NCI-H510A (cell line): ENCODE measurements at regions not wholly inside any gene's neighbourhood (a gene's known extent, or its start where the extent isn't known, plus 50 kb on each side); places are given as distances from the start of the nearest gene placed in this dataset.
"Not testable (repeated sequence)": the region's sequence is repeated elsewhere in the genome, so short reads cannot be mapped to it uniquely, and the experiment has no call there.

Experiments used
- DNase-seq: peaks from one replicate; lab custom pipeline; 2025; lab: John Stamatoyannopoulos, UW

DNA sequence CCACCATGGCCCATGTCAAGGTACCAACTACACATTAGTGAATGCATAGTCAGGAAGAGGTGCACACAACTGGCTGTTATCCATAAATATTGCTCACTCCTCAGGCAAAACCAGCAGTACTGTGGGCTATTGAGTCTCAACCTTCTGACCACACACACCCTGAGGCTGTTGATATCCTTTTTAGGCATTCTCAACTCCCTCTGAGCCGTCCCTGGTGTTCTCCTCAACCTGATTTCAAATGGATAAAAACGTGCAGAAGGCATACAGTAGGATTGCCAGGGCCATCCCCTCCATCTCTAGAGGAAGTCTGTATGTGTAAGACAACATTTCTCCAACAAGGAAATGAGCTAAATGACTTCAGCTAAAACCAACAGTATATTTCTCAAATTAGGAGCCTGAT, 98.7 kb upstream of the KLHL13 start:
- no peak for DNase-seq

- no peak for DNase-seq
These were observed 99.5 kb upstream of the KLHL13 start for GRCh38 chrX:118216087-118216486.

- peak; percentile 53 for DNase-seq
These were observed 99.9 kb upstream of the KLHL13 start for GRCh38 chrX:118216509-118216908.

DNA sequence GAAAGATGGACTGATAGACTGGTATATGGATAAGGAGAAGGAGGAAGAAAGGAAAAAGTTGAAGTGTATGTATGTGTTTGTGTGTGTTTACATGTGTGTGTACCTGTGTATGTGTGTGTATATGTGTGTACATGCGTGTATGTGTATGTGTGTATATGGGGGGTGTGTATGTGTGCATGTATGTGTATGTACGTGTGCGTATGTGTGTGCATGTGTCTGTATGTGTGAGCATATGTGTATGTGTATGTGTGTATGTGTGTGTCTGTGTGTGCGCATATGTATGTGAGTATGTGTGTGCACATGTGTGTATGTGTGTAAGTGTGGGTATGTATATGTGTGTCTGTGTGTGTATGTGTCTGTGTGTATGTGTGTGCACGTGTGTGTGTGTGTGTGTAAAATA, 101.5 kb upstream of the KLHL13 start:
- no peak for DNase-seq

GRCh38 chrX:118218940-118219339, 102.3 kb upstream of the KLHL13 start:
- DNase-seq: no peak

GRCh38 chrX:118219866-118220265, 103.3 kb upstream of the KLHL13 start:
- DNase-seq: no peak

GRCh38 chrX:118220509-118220908, 103.9 kb upstream of the KLHL13 start:
- DNase-seq: no peak

DNA sequence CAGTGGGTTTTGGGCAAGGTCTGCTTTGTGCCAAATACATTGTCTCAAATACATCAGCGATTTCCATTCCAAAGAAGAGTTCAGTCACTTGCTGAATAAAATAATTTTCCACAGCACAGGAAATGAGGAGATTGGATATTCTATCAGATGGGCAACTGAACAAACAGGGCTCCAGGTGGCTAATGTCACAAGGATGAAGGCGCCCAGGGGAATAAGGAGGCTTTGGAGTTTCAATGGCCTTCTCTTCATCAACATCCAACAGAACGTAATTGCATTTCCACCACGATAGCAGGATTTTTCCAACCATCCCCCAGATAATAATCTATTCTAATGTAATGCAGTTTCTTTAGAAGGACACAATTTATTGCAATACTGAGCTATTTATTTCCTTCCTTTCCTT, 104.7 kb upstream of the KLHL13 start:
- no peak for DNase-seq

DNA sequence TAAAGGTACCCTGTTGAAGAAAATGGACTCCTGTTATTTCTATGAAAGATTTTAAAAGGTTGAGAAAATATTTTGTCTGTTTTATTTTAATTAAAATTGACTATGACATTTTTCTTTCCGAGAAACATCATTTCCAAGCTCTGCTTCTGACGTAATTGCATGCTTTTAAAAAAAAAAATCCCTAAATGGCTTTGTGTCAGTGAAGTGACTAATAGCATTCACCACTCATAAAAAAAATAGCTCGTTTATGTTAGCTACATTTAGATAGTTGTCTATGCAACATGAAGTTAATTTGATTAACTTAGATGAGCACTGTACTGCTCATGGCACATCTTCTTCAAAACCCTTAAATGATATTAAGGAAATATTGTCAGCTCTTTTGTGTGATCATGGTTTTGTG, 105.1 kb upstream of the KLHL13 start:
- no peak for DNase-seq

DNA sequence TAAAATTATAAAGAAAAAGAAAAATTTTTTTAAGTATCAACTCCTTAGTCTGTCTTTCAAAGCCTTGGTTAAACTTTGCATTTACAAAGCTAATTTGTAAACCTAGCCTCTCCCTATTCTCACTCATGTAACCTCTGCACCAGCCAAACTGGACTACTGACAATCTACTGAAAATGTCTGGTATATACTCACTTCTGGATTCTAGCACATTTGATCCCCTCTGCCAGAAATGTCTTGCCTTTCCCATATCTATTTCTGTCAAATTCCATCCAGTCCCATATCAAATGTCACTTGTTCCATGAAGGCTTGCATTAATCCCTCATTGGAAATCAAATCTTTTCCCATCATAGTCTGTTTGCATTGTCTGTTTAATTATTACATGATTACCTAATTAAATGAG, 105.8 kb upstream of the KLHL13 start:
- no peak for DNase-seq

DNA sequence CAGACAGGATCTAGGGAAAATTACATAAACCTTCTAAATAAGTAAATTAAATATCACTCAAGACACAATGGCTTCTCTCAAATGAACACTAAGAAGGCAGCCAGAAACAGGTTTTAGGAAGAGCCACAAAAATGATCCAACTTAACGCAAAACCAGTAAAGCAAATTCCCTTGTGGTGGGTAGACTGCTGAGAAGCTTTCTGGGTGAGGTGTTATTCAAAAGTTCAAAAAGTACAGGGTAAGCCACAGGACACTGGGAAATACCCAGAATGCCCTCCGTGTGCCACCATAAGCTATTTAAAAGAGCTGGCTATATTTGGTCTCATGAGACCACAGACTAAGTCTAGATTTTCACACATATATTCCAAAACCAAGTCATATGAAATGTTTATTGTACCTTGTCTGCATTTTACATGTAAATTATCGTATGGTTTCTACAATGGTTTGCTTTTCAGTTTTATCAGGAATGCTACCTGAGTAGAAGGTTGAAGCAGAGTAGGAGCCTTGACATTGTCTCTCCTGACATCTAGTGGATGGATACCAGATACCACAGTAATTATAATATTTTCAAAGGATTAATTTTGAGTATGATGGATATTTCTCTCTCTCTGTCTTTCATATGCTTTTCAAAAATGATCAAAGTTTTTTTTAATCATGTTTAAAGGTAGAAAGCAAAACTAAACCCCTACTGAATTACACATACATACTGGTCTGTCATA, 109.3 kb upstream of the KLHL13 start:
- DNase-seq: no peak

- no peak for DNase-seq
These were observed 111.4 kb upstream of the KLHL13 start for GRCh38 chrX:118228041-118228440.

GRCh38 chrX:118228456-118228855, 111.8 kb upstream of the KLHL13 start:
- no peak for DNase-seq

- DNase-seq: no peak
These were observed 114.4 kb upstream of the WDR44 start for GRCh38 chrX:118231464-118231863.

- no peak for DNase-seq
These were observed 106.6 kb upstream of the WDR44 start for GRCh38 chrX:118239178-118239870.

- DNase-seq: no peak
These were observed 105.8 kb upstream of the WDR44 start for GRCh38 chrX:118239913-118240698.

DNA sequence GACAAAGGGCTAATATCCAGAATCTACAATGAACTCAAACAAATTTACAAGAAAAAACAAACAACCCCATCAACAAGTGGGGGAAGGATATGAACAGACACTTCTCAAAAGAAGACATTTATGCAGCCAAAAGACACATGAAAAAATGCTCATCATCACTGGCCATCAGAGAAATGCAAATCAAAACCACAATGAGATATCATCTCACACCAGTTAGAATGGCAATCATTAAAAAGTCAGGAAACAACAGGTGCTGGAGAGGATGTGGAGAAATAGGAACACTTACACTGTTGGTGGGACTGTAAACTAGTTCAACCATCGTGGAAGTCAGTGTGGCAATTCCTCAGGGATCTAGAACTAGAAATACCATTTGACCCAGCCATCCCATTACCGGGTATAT, 98.9 kb upstream of the WDR44 start:
- DNase-seq: not testable (repeated sequence)

DNA sequence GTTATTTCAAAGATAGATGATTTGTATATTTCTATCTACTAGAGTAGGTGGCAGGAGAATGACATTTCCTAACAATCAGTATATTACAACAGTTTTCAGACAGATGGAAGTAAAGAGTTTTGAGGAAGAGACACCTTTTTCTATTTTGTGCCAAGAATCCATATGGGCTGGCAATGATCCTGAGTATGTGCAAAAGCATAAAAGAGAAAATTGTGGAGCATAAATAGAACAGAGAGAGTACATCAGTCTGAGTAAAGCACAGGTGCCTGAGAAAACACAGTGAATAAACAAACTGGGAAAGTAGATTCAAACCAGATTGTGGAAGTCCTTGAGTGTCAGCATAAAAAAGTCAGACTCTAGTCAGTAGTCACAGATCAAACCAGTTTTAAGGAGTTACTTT, 96.8 kb upstream of the WDR44 start:
- no peak for DNase-seq

- DNase-seq: no peak
These were observed 95.5 kb upstream of the WDR44 start for GRCh38 chrX:118250445-118250844.

- DNase-seq: no peak
These were observed 94.6 kb upstream of the WDR44 start for GRCh38 chrX:118251271-118251670.

DNA sequence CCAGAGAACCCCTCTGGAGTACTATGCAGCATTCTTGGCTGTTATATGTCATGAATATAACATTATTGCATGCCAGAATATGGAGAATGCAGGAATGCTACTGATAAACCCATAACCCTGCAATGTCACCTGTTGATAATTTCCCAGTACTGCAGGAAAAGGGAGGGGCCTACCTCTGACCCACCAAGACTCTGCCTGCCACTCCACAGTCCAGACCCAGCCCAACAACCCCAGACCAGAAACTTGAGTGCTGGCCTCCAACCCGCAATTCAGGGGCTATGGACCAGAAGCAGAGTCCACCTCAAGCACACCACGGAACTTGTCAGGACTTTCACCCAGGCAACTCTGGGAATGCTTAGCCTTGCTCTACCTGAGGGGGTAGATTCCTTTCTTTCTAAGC, 92.9 kb upstream of the WDR44 start:
- no peak for DNase-seq

- DNase-seq: no peak
These were observed 91.3 kb upstream of the WDR44 start for GRCh38 chrX:118254611-118255010.

DNA sequence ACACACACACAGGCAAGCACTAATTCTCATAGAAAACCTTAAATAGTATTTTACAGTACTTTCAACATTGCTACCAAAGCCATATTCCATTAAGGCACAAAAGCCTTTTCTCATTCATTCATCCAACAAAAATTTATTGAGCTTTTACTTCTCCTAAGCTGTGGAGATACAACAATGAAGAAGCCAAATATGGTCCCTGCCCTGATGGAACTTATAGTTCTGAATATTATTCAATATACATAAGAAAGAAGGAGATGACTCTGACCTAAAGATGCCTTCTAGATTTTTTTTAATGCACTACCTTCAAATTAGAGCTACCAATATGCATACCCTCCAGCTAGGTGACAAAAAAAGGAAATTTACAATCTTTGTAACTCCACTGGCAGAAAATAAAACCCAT, 90.0 kb upstream of the WDR44 start:
- no peak for DNase-seq
